Keratinocyte (primary cell): ENCODE measurements at regions not wholly inside any gene's neighbourhood (a gene's known extent, or its start where the extent isn't known, plus 50 kb on each side); places are given as distances from the start of the nearest gene placed in this dataset.

Experiments used
- DNase-seq: peaks from one replicate; pipeline ENCODE4 v3.0.0-alpha.2; 2011; ENCODE audit warnings: low read depth, missing footprints, low spot score
- FAIRE-seq: peaks from 2 replicates; lab custom pipeline; 2011; peaks lifted over from hg19 to GRCh38; lab: Jason Lieb, UNC
- H2AFZ ChIP-seq: 2 replicates; pipeline ENCODE4 v1.6.0; 2012; ENCODE audit warnings: low read length, control low read depth, inconsistent platforms; ENCODE audit not compliant: control insufficient read depth
- H3K27ac ChIP-seq: 2 replicates; pipeline ENCODE4 v1.5.1; 2011; ENCODE audit warnings: low read length; ENCODE audit not compliant: control insufficient read depth, insufficient read depth
- H3K27me3 ChIP-seq: 3 replicates; pipeline ENCODE4 v1.6.0; 2011; ENCODE audit warnings: low read length; ENCODE audit not compliant: control insufficient read depth, insufficient read depth; ENCODE audit errors: extremely low read depth
- H3K36me3 ChIP-seq, 2 experiments: 2 replicates in 1 of 2; 3 replicates in 1 of 2; pipeline ENCODE4 v1.5.1; 2011; ENCODE audit warnings: low read length in 2 of 2, mild to moderate bottlenecking in 1 of 2; ENCODE audit not compliant: control insufficient read depth in 2 of 2, insufficient read depth in 2 of 2; ENCODE audit errors: extremely low read depth in 1 of 2
- H3K4me1 ChIP-seq: 3 replicates; pipeline ENCODE4 v1.5.1; 2011; ENCODE audit warnings: low read length; ENCODE audit not compliant: control insufficient read depth, insufficient read depth; ENCODE audit errors: extremely low read depth
- H3K4me2 ChIP-seq: 3 replicates; pipeline ENCODE4 v1.6.0; 2011; ENCODE audit warnings: low read depth, low read length; ENCODE audit not compliant: control insufficient read depth, insufficient read depth; ENCODE audit errors: extremely low read depth
- H3K4me3 ChIP-seq, 3 experiments: fragments of 200-600 bp in 1 of 3; sonication (generic) in 1 of 3; 2 replicates in 2 of 3; 3 replicates in 1 of 3; pipeline ENCODE4 v1.5.1; 2011 to 2016; ENCODE audit warnings: low read length in 3 of 3, mild to moderate bottlenecking in 3 of 3, control low read depth in 2 of 3, inconsistent platforms in 1 of 3, low read depth in 1 of 3, mixed read lengths in 1 of 3, mixed run types in 1 of 3, moderate library complexity in 1 of 3; ENCODE audit not compliant: control insufficient read depth in 2 of 3, insufficient read depth in 2 of 3; ENCODE audit errors: extremely low read depth in 1 of 3
- H3K79me2 ChIP-seq: 2 replicates; pipeline ENCODE4 v1.6.0; 2012; ENCODE audit warnings: low read length; ENCODE audit not compliant: control insufficient read depth, insufficient read depth
- H3K9ac ChIP-seq: 3 replicates; pipeline ENCODE4 v1.6.0; 2011; ENCODE audit warnings: low read length; ENCODE audit not compliant: control insufficient read depth, insufficient read depth; ENCODE audit errors: extremely low read depth
- H3K9me1 ChIP-seq: 3 replicates; pipeline ENCODE4 v1.6.0; 2011; ENCODE audit warnings: low read length; ENCODE audit not compliant: control insufficient read depth, insufficient read depth; ENCODE audit errors: extremely low read depth
- H3K9me3 ChIP-seq: 2 replicates; pipeline ENCODE4 v1.5.1; 2012; ENCODE audit warnings: low read depth, low read length; ENCODE audit not compliant: control insufficient read depth
- H4K20me1 ChIP-seq: 3 replicates; pipeline ENCODE4 v1.6.0; 2011; ENCODE audit warnings: low read length; ENCODE audit not compliant: control insufficient read depth, insufficient read depth; ENCODE audit errors: extremely low read depth
- EZH2 ChIP-seq: IDR thresholded peaks from one replicate; pipeline ENCODE4 v1.6.1; 2012; ENCODE audit warnings: inconsistent platforms, mild to moderate bottlenecking, low read length, moderate library complexity
- dilution Hi-C: fragments of 300-500 bp; cut with MboI; formaldehyde crosslinking; loops from one replicate; pipeline ENCODE4 v1.7.0; 2020; ENCODE audit warnings: low sequenced_read_pairs; ENCODE audit not compliant: extremely low pct_ligation_motif_present
- TF ChIP-seq, protein P1 (sequence below), 3 experiments: IDR thresholded peaks in 1 of 3; conservative IDR thresholded peaks in 1 of 3; optimal IDR thresholded peaks in 1 of 3; 2 replicates in 2 of 3; 3 replicates in 1 of 3; pipeline versions ENCODE3 to v1.5.1; 2011; ENCODE audit warnings: low read length in 3 of 3, mild to moderate bottlenecking in 3 of 3, moderate library complexity in 2 of 3, control low read depth in 1 of 3, inconsistent platforms in 1 of 3; ENCODE audit not compliant: insufficient read depth in 2 of 3; ENCODE audit errors: extremely low read depth in 1 of 3

- Histone ChIP-seq H4K20me1 (no peaks in the 10 kb centered on the region), H3K4me1 (peaks cover 29% of the 10 kb centered on the region), H3K79me2 (no peaks in the 10 kb centered on the region), H2AFZ (no peak overlapping the region), H3K4me2 (peak overlapping the region; percentile 86), H3K9me1 (no peaks in the 10 kb centered on the region), H3K27ac (peak overlapping the region; percentile 97), H3K36me3 (no peaks in the 10 kb centered on the region), H3K4me3 (peak overlapping the region; percentile 14 to 52 (median 39)), H3K27me3 (no peaks in the 10 kb centered on the region), H3K9me3 (no peaks in the 10 kb centered on the region), H3K9ac (peak overlapping the region; percentile 93)
- DNase-seq = peak; percentile 60
- dilution Hi-C loops = no loop called here
- TF ChIP-seq, protein P1, sequence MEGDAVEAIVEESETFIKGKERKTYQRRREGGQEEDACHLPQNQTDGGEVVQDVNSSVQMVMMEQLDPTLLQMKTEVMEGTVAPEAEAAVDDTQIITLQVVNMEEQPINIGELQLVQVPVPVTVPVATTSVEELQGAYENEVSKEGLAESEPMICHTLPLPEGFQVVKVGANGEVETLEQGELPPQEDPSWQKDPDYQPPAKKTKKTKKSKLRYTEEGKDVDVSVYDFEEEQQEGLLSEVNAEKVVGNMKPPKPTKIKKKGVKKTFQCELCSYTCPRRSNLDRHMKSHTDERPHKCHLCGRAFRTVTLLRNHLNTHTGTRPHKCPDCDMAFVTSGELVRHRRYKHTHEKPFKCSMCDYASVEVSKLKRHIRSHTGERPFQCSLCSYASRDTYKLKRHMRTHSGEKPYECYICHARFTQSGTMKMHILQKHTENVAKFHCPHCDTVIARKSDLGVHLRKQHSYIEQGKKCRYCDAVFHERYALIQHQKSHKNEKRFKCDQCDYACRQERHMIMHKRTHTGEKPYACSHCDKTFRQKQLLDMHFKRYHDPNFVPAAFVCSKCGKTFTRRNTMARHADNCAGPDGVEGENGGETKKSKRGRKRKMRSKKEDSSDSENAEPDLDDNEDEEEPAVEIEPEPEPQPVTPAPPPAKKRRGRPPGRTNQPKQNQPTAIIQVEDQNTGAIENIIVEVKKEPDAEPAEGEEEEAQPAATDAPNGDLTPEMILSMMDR (optimal IDR thresholded peaks at IDR 0.05 in 1 of 3, IDR thresholded peaks at IDR 0.05 in 1 of 3, conservative IDR thresholded peaks at IDR 0.05 in 1 of 3; ENCODE audit: extremely low read depth in 1 of 3, insufficient read depth in 2 of 3, low read length in 3 of 3) = no peak
- TF ChIP-seq EZH2 = no peak
- peak; percentile 90 for FAIRE-seq
Observed at GRCh38 chr12:4031703-4032291, 158.6 kb upstream of the PARP11 start.

DNA sequence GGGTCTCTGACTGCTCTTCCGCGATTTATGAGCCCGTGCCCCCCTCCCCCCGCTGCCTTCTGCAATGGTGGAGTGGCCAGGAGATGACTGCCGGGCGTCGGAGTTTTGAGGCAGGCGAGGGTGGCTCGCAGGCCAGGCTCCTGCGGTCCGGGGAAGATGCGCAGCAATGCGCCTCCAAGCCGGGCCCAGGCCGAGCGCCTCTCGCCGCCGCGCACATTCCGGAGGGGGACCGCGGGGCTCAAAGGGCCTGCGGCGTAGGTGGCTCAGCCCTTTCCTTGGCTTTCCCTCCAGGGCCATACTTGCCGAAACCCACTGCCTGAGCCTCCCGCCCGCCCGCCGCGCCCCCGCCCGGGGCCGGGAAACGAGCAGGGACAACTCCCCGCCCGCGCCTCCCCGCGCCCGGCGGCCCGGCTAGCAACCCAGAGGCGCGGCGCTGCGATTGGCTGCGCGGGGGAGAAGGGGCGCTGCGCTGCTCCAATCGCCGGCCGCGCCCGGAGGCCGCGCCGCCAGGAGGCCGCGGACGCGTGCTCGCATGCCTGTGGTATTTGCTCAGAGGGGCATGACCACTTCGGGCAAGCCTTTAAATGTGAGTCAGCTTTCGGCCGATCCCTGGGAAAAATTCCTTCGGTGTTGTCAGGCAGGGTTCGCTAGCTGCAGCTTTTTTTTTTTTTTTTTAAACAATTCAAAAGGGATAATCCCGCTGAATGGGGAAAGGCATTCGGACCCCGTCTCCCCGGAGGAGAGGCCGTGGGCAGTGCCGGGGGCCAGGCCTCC is 157.9 kb upstream of the PARP11 start:
- Histone ChIP-seq H3K27me3 (no peaks in the 10 kb centered on the region), H3K9me1 (no peaks in the 10 kb centered on the region), H3K9me3 (no peaks in the 10 kb centered on the region), H4K20me1 (no peaks in the 10 kb centered on the region), H3K36me3 (no peaks in the 10 kb centered on the region), H3K4me1 (peaks cover 29% of the 10 kb centered on the region), H3K27ac (peak overlapping the region; percentile 97), H2AFZ (peak overlapping the region; percentile 7), H3K79me2 (no peaks in the 10 kb centered on the region), H3K4me3 (peak overlapping the region; percentile 14 to 52 (median 39)), H3K4me2 (peak overlapping the region; percentile 86), H3K9ac (peak overlapping the region; percentile 93)
- dilution Hi-C loops = no loop called here
- peak; percentile 83 for FAIRE-seq
- DNase-seq = peak; percentile 89
- TF ChIP-seq, protein P1 (optimal IDR thresholded peaks at IDR 0.05 in 1 of 3, IDR thresholded peaks at IDR 0.05 in 1 of 3, conservative IDR thresholded peaks at IDR 0.05 in 1 of 3; ENCODE audit: extremely low read depth in 1 of 3, insufficient read depth in 2 of 3, low read length in 3 of 3) = no peak
- TF ChIP-seq EZH2 = no peak
